ENCODE measurements at regions not wholly inside any gene's neighbourhood (a gene's known extent, or its start where the extent isn't known, plus 50 kb on each side); places are given as distances from the start of the nearest gene placed in this dataset.

- no peak overlapping the region for H3K9ac ChIP-seq (ENCODE audit: insufficient read depth, low read depth, low read length)
- ATAC-seq (no peak), DNase-seq (ENCODE audit: low spot score) (no peak), FAIRE-seq (no peak)
- no peaks in the 10 kb centered on the region for H4K20me1 ChIP-seq (ENCODE audit: insufficient read depth, low read length)
- no peaks in the 10 kb centered on the region for H3K4me1 ChIP-seq (ENCODE audit: insufficient read depth, low read length)
- H3K4me3 ChIP-seq (replicated peaks in 1 of 3; ENCODE audit: insufficient read depth in 1 of 3, low read depth in 2 of 3, low read length in 3 of 3): no peak overlapping the region
- no peak overlapping the region for H2AFZ ChIP-seq (ENCODE audit: low read length)
- no peaks in the 10 kb centered on the region for H3K36me3 ChIP-seq (replicated peaks in 1 of 2; ENCODE audit: control insufficient read depth in 1 of 2, insufficient read depth in 2 of 2, low read length in 2 of 2)
- ChIA-PET POLR2A (no interaction called here), CTCF (ENCODE audit: low intra/inter-chr PET ratio, low total read pairs) (no interaction called here)
- H3K9me3 ChIP-seq (ENCODE audit: low read length): no peaks in the 10 kb centered on the region
- in situ Hi-C loops (cut with HindIII; ENCODE audit: extremely low pct_ligation_motif_present, low pct_unique_long_range_greater_than_20kb): no loop called here
- H3K4me2 ChIP-seq (ENCODE audit: low read depth, low read length): no peak overlapping the region
- H3K79me2 ChIP-seq (ENCODE audit: insufficient read depth, low read length): no peaks in the 10 kb centered on the region
- intact Hi-C loops (cut with micrococcal nuclease; ENCODE audit: unreplicated experiment): no loop called here
- WGBS (ENCODE audit: low lambda C conversion rate): 2% methylated on average over 8 of the region's 8 CpGs
- no TSS peak for BruUV-seq (replicated peaks)
- H3K27me3 ChIP-seq (ENCODE audit: control insufficient read depth in 1 of 2, insufficient read depth in 2 of 2, low read length in 2 of 2): no peaks in the 10 kb centered on the region; a peak in 1 of 5 replicates
- TF ChIP-seq ATF7 (IDR thresholded peaks at IDR 0.05) (peak; percentile 46; the same call in 1 of the 2 replicates), ATF7 (CRISPR knock-in tag; IDR thresholded peaks at IDR 0.05) (no peak), GLI4 (CRISPR knock-in tag; IDR thresholded peaks at IDR 0.05; ENCODE audit: borderline replicate concordance) (no peak)
- no peak overlapping the region for H3K27ac ChIP-seq (ENCODE audit: extremely low read length, insufficient read depth, low read length)
Observed at GRCh38 chr10:7007600-7008190, 403.1 kb downstream of the SFMBT2 start.

GRCh38 chr10:7006566-7006965 is 404.3 kb downstream of the SFMBT2 start:
- no peak overlapping the region for H2AFZ ChIP-seq (ENCODE audit: low read length)
- no peaks in the 10 kb centered on the region for H3K4me1 ChIP-seq (ENCODE audit: insufficient read depth, low read length)
- H3K4me3 ChIP-seq (replicated peaks in 1 of 3; ENCODE audit: insufficient read depth in 1 of 3, low read depth in 2 of 3, low read length in 3 of 3): no peak overlapping the region
- no peak for TF ChIP-seq GTF2F1 (IDR thresholded peaks at IDR 0.05; ENCODE audit: low read length)
- no peak for TF ChIP-seq ZNF788 (CRISPR knock-in tag; IDR thresholded peaks at IDR 0.05; ENCODE audit: borderline replicate concordance)
- TF ChIP-seq SALL2 (CRISPR knock-in tag; IDR thresholded peaks at IDR 0.05): no peak
- no peak for TF ChIP-seq SRSF9 (IDR thresholded peaks at IDR 0.05; ENCODE audit: borderline replicate concordance, insufficient read depth, low read depth, low read length, poor library complexity, severe bottlenecking)
- no peak for TF ChIP-seq ZNF607 (CRISPR knock-in tag; IDR thresholded peaks at IDR 0.05; ENCODE audit: borderline replicate concordance)
- no peak for TF ChIP-seq ATF4 (CRISPR knock-in tag; IDR thresholded peaks at IDR 0.05)
- TF ChIP-seq THAP9 (CRISPR knock-in tag; IDR thresholded peaks at IDR 0.05; ENCODE audit: borderline replicate concordance): no peak
- no peak for TF ChIP-seq CENPBD1 (CRISPR knock-in tag; IDR thresholded peaks at IDR 0.05; ENCODE audit: borderline replicate concordance, low read depth)
- no peak for TF ChIP-seq SYNCRIP (IDR thresholded peaks at IDR 0.05; ENCODE audit: insufficient read depth, low read depth, low read length)
- no peak for TF ChIP-seq SRSF4 (IDR thresholded peaks at IDR 0.05; ENCODE audit: low read depth, low read length, poor library complexity, severe bottlenecking)
- ChIA-PET POLR2A (no interaction called here), CTCF (ENCODE audit: low intra/inter-chr PET ratio, low total read pairs) (no interaction called here)
- no peak overlapping the region for H3K27ac ChIP-seq (ENCODE audit: extremely low read length, insufficient read depth, low read length)
- no peak overlapping the region for H3K4me2 ChIP-seq (ENCODE audit: low read depth, low read length)
- H3K79me2 ChIP-seq (ENCODE audit: insufficient read depth, low read length): no peaks in the 10 kb centered on the region
- DNase-seq (ENCODE audit: low spot score): no peak
- H3K9ac ChIP-seq (ENCODE audit: insufficient read depth, low read depth, low read length): no peak overlapping the region
- H3K36me3 ChIP-seq (replicated peaks in 1 of 2; ENCODE audit: control insufficient read depth in 1 of 2, insufficient read depth in 2 of 2, low read length in 2 of 2): no peaks in the 10 kb centered on the region
- 3% methylated on average over 2 of the region's 2 CpGs for WGBS (ENCODE audit: low lambda C conversion rate)
- no peaks in the 10 kb centered on the region for H4K20me1 ChIP-seq (ENCODE audit: insufficient read depth, low read length)
- BruUV-seq (replicated peaks): no TSS peak
- in situ Hi-C loops (cut with HindIII; ENCODE audit: extremely low pct_ligation_motif_present, low pct_unique_long_range_greater_than_20kb) (no loop called here), intact Hi-C loops (cut with micrococcal nuclease; ENCODE audit: unreplicated experiment) (no loop called here)
- no peak for FAIRE-seq
- no peaks in the 10 kb centered on the region; a peak in 1 of 5 replicates for H3K27me3 ChIP-seq (ENCODE audit: control insufficient read depth in 1 of 2, insufficient read depth in 2 of 2, low read length in 2 of 2)
- H3K9me3 ChIP-seq (ENCODE audit: low read length): no peaks in the 10 kb centered on the region
- ATAC-seq: no peak
